ENCODE measurements at regions not wholly inside any gene's neighbourhood (a gene's known extent, or its start where the extent isn't known, plus 50 kb on each side); places are given as distances from the start of the nearest gene placed in this dataset.

GRCh38 chr14:35456261-35456660 is 51.7 kb upstream of the NFKBIA start:
- Histone ChIP-seq H3K36me3 (ENCODE audit: control insufficient read depth in 3 of 3, insufficient read depth in 2 of 3, low read depth in 1 of 3, low read length in 3 of 3) (no peaks in the 10 kb centered on the region), H3K27me3 (ENCODE audit: control insufficient read depth in 3 of 3, insufficient read depth in 3 of 3, low read length in 3 of 3) (no peaks in the 10 kb centered on the region), H3K4me3 (ENCODE audit: low read depth in 1 of 3, low read length in 3 of 3) (no peak overlapping the region), H3K27ac (ENCODE audit: low read depth in 1 of 3, low read length in 2 of 3) (no peak overlapping the region), H3K4me1 (ENCODE audit: control insufficient read depth in 3 of 3, insufficient read depth in 2 of 3, low read depth in 1 of 3, low read length in 2 of 3) (no peaks in the 10 kb centered on the region), H3K9me3 (ENCODE audit: control insufficient read depth in 2 of 2, insufficient read depth in 1 of 2, low read depth in 1 of 2, low read length in 1 of 2) (peaks cover 3 to 10% of the 10 kb centered on the region in 2 donors)
- 44 to 59% (median 48%) methylated on average over 1 of the region's 1 CpG for whole genome bisulfite sequencing, 3 donors
- no peak for DNase-seq
- FAIRE-seq, result no peak

GRCh38 chr14:35458442-35458841 is 53.9 kb upstream of the NFKBIA start:
- no peak for DNase-seq
- WGBS, 3 donors, result 95 to 98% (median 96%) methylated on average over 1 of the region's 1 CpG
- FAIRE-seq, result no peak

GRCh38 chr14:35459776-35460175 is 55.2 kb upstream of the NFKBIA start:
- 79 to 84% (median 79%) methylated on average over 3 of the region's 3 CpGs for WGBS, 3 donors
- Histone ChIP-seq H3K27me3 (ENCODE audit: control insufficient read depth in 3 of 3, insufficient read depth in 3 of 3, low read length in 3 of 3) (no peaks in the 10 kb centered on the region), H3K4me3 (ENCODE audit: low read depth in 1 of 3, low read length in 3 of 3) (no peak overlapping the region), H3K36me3 (ENCODE audit: control insufficient read depth in 3 of 3, insufficient read depth in 2 of 3, low read depth in 1 of 3, low read length in 3 of 3) (no peaks in the 10 kb centered on the region), H3K4me1 (ENCODE audit: control insufficient read depth in 3 of 3, insufficient read depth in 2 of 3, low read depth in 1 of 3, low read length in 2 of 3) (no peaks in the 10 kb centered on the region), H3K9me3 (ENCODE audit: control insufficient read depth in 2 of 2, insufficient read depth in 1 of 2, low read depth in 1 of 2, low read length in 1 of 2) (peaks cover 3 to 10% of the 10 kb centered on the region in 2 donors), H3K27ac (ENCODE audit: low read depth in 1 of 3, low read length in 2 of 3) (no peak overlapping the region)
- FAIRE-seq, result no peak
- no peak for DNase-seq

More at GRCh38 chr14:35458442-35458841, 53.9 kb upstream of the NFKBIA start:
- Histone ChIP-seq H3K9me3 (ENCODE audit: control insufficient read depth in 2 of 2, insufficient read depth in 1 of 2, low read depth in 1 of 2, low read length in 1 of 2) (peaks cover 3 to 10% of the 10 kb centered on the region in 2 donors), H3K27ac (ENCODE audit: low read depth in 1 of 3, low read length in 2 of 3) (no peak overlapping the region), H3K36me3 (ENCODE audit: control insufficient read depth in 3 of 3, insufficient read depth in 2 of 3, low read depth in 1 of 3, low read length in 3 of 3) (no peaks in the 10 kb centered on the region), H3K4me3 (ENCODE audit: low read depth in 1 of 3, low read length in 3 of 3) (no peak overlapping the region), H3K4me1 (ENCODE audit: control insufficient read depth in 3 of 3, insufficient read depth in 2 of 3, low read depth in 1 of 3, low read length in 2 of 3) (no peaks in the 10 kb centered on the region), H3K27me3 (ENCODE audit: control insufficient read depth in 3 of 3, insufficient read depth in 3 of 3, low read length in 3 of 3) (no peaks in the 10 kb centered on the region)

GRCh38 chr14:35470755-35471154 is 63.2 kb upstream of the INSM2 start:
- FAIRE-seq (no peak), DNase-seq (peak in 1 of 2 donors; percentile 3)
- peaks cover 0 to 2% (median 0%) of the 10 kb centered on the region in 3 donors for H3K27me3 ChIP-seq (ENCODE audit: control insufficient read depth in 3 of 3, insufficient read depth in 3 of 3, low read length in 3 of 3)
- H3K4me3 ChIP-seq (ENCODE audit: low read depth in 1 of 3, low read length in 3 of 3), result no peak overlapping the region
- no peaks in the 10 kb centered on the region for H3K36me3 ChIP-seq (ENCODE audit: control insufficient read depth in 3 of 3, insufficient read depth in 2 of 3, low read depth in 1 of 3, low read length in 3 of 3)
- no peaks in the 10 kb centered on the region for H3K9me3 ChIP-seq (ENCODE audit: control insufficient read depth in 2 of 2, insufficient read depth in 1 of 2, low read depth in 1 of 2, low read length in 1 of 2)
- H3K4me1 ChIP-seq (ENCODE audit: control insufficient read depth in 3 of 3, insufficient read depth in 2 of 3, low read depth in 1 of 3, low read length in 2 of 3), result no peaks in the 10 kb centered on the region
- 6 to 11% (median 7%) methylated on average over 3 of the region's 3 CpGs for WGBS, 3 donors
- no peak overlapping the region for H3K27ac ChIP-seq (ENCODE audit: low read depth in 1 of 3, low read length in 2 of 3)

- Histone ChIP-seq H3K4me1 (ENCODE audit: control insufficient read depth in 3 of 3, insufficient read depth in 2 of 3, low read depth in 1 of 3, low read length in 2 of 3) (no peaks in the 10 kb centered on the region), H3K4me3 (ENCODE audit: low read depth in 1 of 3, low read length in 3 of 3) (no peak overlapping the region)
Measured at GRCh38 chr14:35471803-35472202, 62.2 kb upstream of the INSM2 start.

GRCh38 chr14:35474323-35474722 is 59.6 kb upstream of the INSM2 start:
- no peaks in the 10 kb centered on the region for H3K4me1 ChIP-seq (ENCODE audit: control insufficient read depth in 3 of 3, insufficient read depth in 2 of 3, low read depth in 1 of 3, low read length in 2 of 3)
- WGBS, 3 donors, result 92 to 100% (median 97%) methylated on average over 1 of the region's 1 CpG
- H3K27me3 ChIP-seq (ENCODE audit: control insufficient read depth in 3 of 3, insufficient read depth in 3 of 3, low read length in 3 of 3), result no peaks in the 10 kb centered on the region
- H3K9me3 ChIP-seq (ENCODE audit: control insufficient read depth in 2 of 2, insufficient read depth in 1 of 2, low read depth in 1 of 2, low read length in 1 of 2), result no peaks in the 10 kb centered on the region
- DNase-seq (no peak), FAIRE-seq (no peak)
- no peak overlapping the region for H3K4me3 ChIP-seq (ENCODE audit: low read depth in 1 of 3, low read length in 3 of 3)
- no peaks in the 10 kb centered on the region for H3K36me3 ChIP-seq (ENCODE audit: control insufficient read depth in 3 of 3, insufficient read depth in 2 of 3, low read depth in 1 of 3, low read length in 3 of 3)
- no peak overlapping the region for H3K27ac ChIP-seq (ENCODE audit: low read depth in 1 of 3, low read length in 2 of 3)

More at GRCh38 chr14:35471803-35472202, 62.2 kb upstream of the INSM2 start:
- no peaks in the 10 kb centered on the region for H3K36me3 ChIP-seq (ENCODE audit: control insufficient read depth in 3 of 3, insufficient read depth in 2 of 3, low read depth in 1 of 3, low read length in 3 of 3)
- H3K27me3 ChIP-seq (ENCODE audit: control insufficient read depth in 3 of 3, insufficient read depth in 3 of 3, low read length in 3 of 3), result no peaks in the 10 kb centered on the region
- no peaks in the 10 kb centered on the region for H3K9me3 ChIP-seq (ENCODE audit: control insufficient read depth in 2 of 2, insufficient read depth in 1 of 2, low read depth in 1 of 2, low read length in 1 of 2)
- FAIRE-seq (no peak), DNase-seq (no peak)
- no peak overlapping the region for H3K27ac ChIP-seq (ENCODE audit: low read depth in 1 of 3, low read length in 2 of 3)
- WGBS, 3 donors, result 72 to 84% (median 75%) methylated on average over 3 of the region's 3 CpGs

GRCh38 chr14:35480119-35480769 is 53.7 kb upstream of the INSM2 start:
- no peaks in the 10 kb centered on the region for H3K36me3 ChIP-seq (ENCODE audit: control insufficient read depth in 3 of 3, insufficient read depth in 2 of 3, low read depth in 1 of 3, low read length in 3 of 3)
- no peak overlapping the region for H3K27ac ChIP-seq (ENCODE audit: low read depth in 1 of 3, low read length in 2 of 3)
- whole genome bisulfite sequencing, 3 donors, result 64 to 75% (median 69%) methylated on average over 7 of the region's 7 CpGs
- H3K4me1 ChIP-seq (ENCODE audit: control insufficient read depth in 3 of 3, insufficient read depth in 2 of 3, low read depth in 1 of 3, low read length in 2 of 3), result no peaks in the 10 kb centered on the region
- DNase-seq (no peak), FAIRE-seq (no peak)
- H3K9me3 ChIP-seq (ENCODE audit: control insufficient read depth in 2 of 2, insufficient read depth in 1 of 2, low read depth in 1 of 2, low read length in 1 of 2), result no peaks in the 10 kb centered on the region
- H3K4me3 ChIP-seq (ENCODE audit: low read depth in 1 of 3, low read length in 3 of 3), result no peak overlapping the region
- no peaks in the 10 kb centered on the region for H3K27me3 ChIP-seq (ENCODE audit: control insufficient read depth in 3 of 3, insufficient read depth in 3 of 3, low read length in 3 of 3)

GRCh38 chr14:35482994-35483515 is 50.9 kb upstream of the INSM2 start:
- Histone ChIP-seq H3K36me3 (ENCODE audit: control insufficient read depth in 3 of 3, insufficient read depth in 2 of 3, low read depth in 1 of 3, low read length in 3 of 3) (no peaks in the 10 kb centered on the region), H3K4me1 (ENCODE audit: control insufficient read depth in 3 of 3, insufficient read depth in 2 of 3, low read depth in 1 of 3, low read length in 2 of 3) (no peaks in the 10 kb centered on the region), H3K27me3 (ENCODE audit: control insufficient read depth in 3 of 3, insufficient read depth in 3 of 3, low read length in 3 of 3) (no peaks in the 10 kb centered on the region), H3K4me3 (ENCODE audit: low read depth in 1 of 3, low read length in 3 of 3) (no peak overlapping the region), H3K27ac (ENCODE audit: low read depth in 1 of 3, low read length in 2 of 3) (no peak overlapping the region), H3K9me3 (ENCODE audit: control insufficient read depth in 2 of 2, insufficient read depth in 1 of 2, low read depth in 1 of 2, low read length in 1 of 2) (no peaks in the 10 kb centered on the region)
- no peak for FAIRE-seq
- WGBS, 3 donors, result 10 to 50% (median 37%) methylated on average over 1 of the region's 1 CpG
- DNase-seq, result no peak
